GM18508 (cell line): ENCODE measurements at regions not wholly inside any gene's neighbourhood (a gene's known extent, or its start where the extent isn't known, plus 50 kb on each side); places are given as distances from the start of the nearest gene placed in this dataset.
"Not testable (repeated sequence)": the region's sequence is repeated elsewhere in the genome, so short reads cannot be mapped to it uniquely, and the experiment has no call there.

ENCODE experiments used
- ATAC-seq: cut with Tn5 transposase; IDR thresholded peaks from one replicate; pipeline ENCODE4 v1.9.1; 2021; ENCODE audit warnings: moderate number of reproducible peaks; ENCODE audit not compliant: insufficient read depth, unreplicated experiment

- not testable (repeated sequence) for ATAC-seq
These were observed 367.2 kb upstream of the FAT1 start for GRCh38 chr4:187090832-187091231.

- ATAC-seq = no peak
These were observed 370.5 kb upstream of the FAT1 start for GRCh38 chr4:187094144-187094543.

- ATAC-seq = no peak
These were observed 374.8 kb upstream of the FAT1 start for GRCh38 chr4:187098429-187098828.

- ATAC-seq = no peak
These were observed 379.7 kb upstream of the FAT1 start for GRCh38 chr4:187103351-187103750.

- no peak for ATAC-seq
These were observed 385.2 kb upstream of the FAT1 start for GRCh38 chr4:187108845-187109244.

- ATAC-seq = no peak
These were observed 386.0 kb upstream of the FAT1 start for GRCh38 chr4:187109636-187110035.

- no peak for ATAC-seq
These were observed 394.5 kb upstream of the FAT1 start for GRCh38 chr4:187118166-187118565.

- ATAC-seq = no peak
These were observed 395.0 kb upstream of the FAT1 start for GRCh38 chr4:187118602-187119120.

- no peak for ATAC-seq
These were observed 400.7 kb upstream of the FAT1 start for GRCh38 chr4:187124331-187124730.

- no peak for ATAC-seq
These were observed 401.4 kb upstream of the FAT1 start for GRCh38 chr4:187125062-187125461.

- no peak for ATAC-seq
These were observed 403.8 kb upstream of the FAT1 start for GRCh38 chr4:187127456-187127855.

GRCh38 chr4:187128222-187128621 lies 404.6 kb upstream of the FAT1 start:
- no peak for ATAC-seq

GRCh38 chr4:187128976-187129375 lies 405.3 kb upstream of the FAT1 start:
- no peak for ATAC-seq

- not testable (repeated sequence) for ATAC-seq
These were observed 408.2 kb upstream of the FAT1 start for GRCh38 chr4:187131826-187132225.

- no peak for ATAC-seq
These were observed 412.2 kb upstream of the FAT1 start for GRCh38 chr4:187135878-187136277.

- no peak for ATAC-seq
These were observed 415.5 kb upstream of the FAT1 start for GRCh38 chr4:187139141-187139540.

- no peak for ATAC-seq
These were observed 417.4 kb upstream of the FAT1 start for GRCh38 chr4:187141101-187141500.

GRCh38 chr4:187149229-187149945 lies 425.7 kb upstream of the FAT1 start:
- no peak for ATAC-seq

GRCh38 chr4:187157380-187157958 lies 433.8 kb upstream of the FAT1 start:
- no peak for ATAC-seq

GRCh38 chr4:187158003-187158402 lies 434.3 kb upstream of the FAT1 start:
- ATAC-seq = no peak

- ATAC-seq = no peak
These were observed 436.8 kb upstream of the FAT1 start for GRCh38 chr4:187160486-187160885.
